ENCODE measurements at regions not wholly inside any gene's neighbourhood (a gene's known extent, or its start where the extent isn't known, plus 50 kb on each side); places are given as distances from the start of the nearest gene placed in this dataset.
A peak's percentile ranks its signal among the peaks of the same experiment; 100 is the strongest.

GRCh38 chr11:88398372-88398771 is 60.8 kb upstream of the CTSC start:
- Mint-ChIP-seq H3K4me1 (peaks cover 20% of the 10 kb centered on the region), H3K27ac (peak overlapping the region; percentile 21), H3K27me3 (ENCODE audit: low read depth) (no peaks in the 10 kb centered on the region), H3K36me3 (peaks cover 2% of the 10 kb centered on the region), H3K9me3 (no peaks in the 10 kb centered on the region), H3K4me3 (no peak overlapping the region)
- no peak for TF ChIP-seq CTCF (IDR thresholded peaks at IDR 0.05; ENCODE audit: unreplicated experiment)
- DNase-seq (ENCODE audit: low spot score in 2 of 2, unreplicated experiment in 2 of 2): no peak

GRCh38 chr11:88390254-88390653 is 52.7 kb upstream of the CTSC start:
- peak overlapping the region; percentile 73 for H3K27ac Mint-ChIP-seq
- no peak for TF ChIP-seq CTCF (IDR thresholded peaks at IDR 0.05; ENCODE audit: unreplicated experiment)
- H3K36me3 Mint-ChIP-seq: peaks cover 3% of the 10 kb centered on the region
- H3K9me3 Mint-ChIP-seq: peaks cover 12% of the 10 kb centered on the region
- no peak for DNase-seq (ENCODE audit: low spot score in 2 of 2, unreplicated experiment in 2 of 2)
- H3K4me3 Mint-ChIP-seq: no peak overlapping the region
- no peaks in the 10 kb centered on the region for H3K27me3 Mint-ChIP-seq (ENCODE audit: low read depth)
- peaks cover 26% of the 10 kb centered on the region for H3K4me1 Mint-ChIP-seq

- Mint-ChIP-seq H3K9me3 (peaks cover 12% of the 10 kb centered on the region), H3K27me3 (ENCODE audit: low read depth) (no peaks in the 10 kb centered on the region), H3K27ac (no peak overlapping the region), H3K36me3 (peaks cover 3% of the 10 kb centered on the region), H3K4me1 (peaks cover 44% of the 10 kb centered on the region), H3K4me3 (no peak overlapping the region)
- no peak for TF ChIP-seq CTCF (IDR thresholded peaks at IDR 0.05; ENCODE audit: unreplicated experiment)
- no peak for DNase-seq (ENCODE audit: low spot score in 2 of 2, unreplicated experiment in 2 of 2)
These were observed 50.4 kb upstream of the CTSC start for GRCh38 chr11:88387957-88388356.

Measured in mesothelial cell of epicardium (in vitro differentiated cells).